H9 (cell line): ENCODE measurements at regions not wholly inside any gene's neighbourhood (a gene's known extent, or its start where the extent isn't known, plus 50 kb on each side); places are given as distances from the start of the nearest gene placed in this dataset.

Experiments used
- DNase-seq: peaks from one replicate; pipeline ENCODE4 v3.0.0-alpha.2; 2017
- H2AFZ ChIP-seq: one replicate; pipeline ENCODE4 v1.6.1; 2013; ENCODE audit warnings: mild to moderate bottlenecking, low read length, control low read depth, moderate library complexity
- H2AK5ac ChIP-seq: 2 replicates; pipeline ENCODE4 v1.6.1; 2013; ENCODE audit warnings: low read length, control low read depth, mixed read lengths; ENCODE audit not compliant: insufficient read length
- H2BK120ac ChIP-seq: one replicate; pipeline ENCODE4 v1.6.1; 2013; ENCODE audit warnings: low read depth, mild to moderate bottlenecking, low read length, control low read depth, inconsistent platforms; ENCODE audit not compliant: poor library complexity, severe bottlenecking
- H2BK12ac ChIP-seq: 2 replicates; pipeline ENCODE4 v1.6.1; 2013; ENCODE audit warnings: low read length, control low read depth, mixed read lengths, low read depth; ENCODE audit not compliant: insufficient read length
- H2BK15ac ChIP-seq: 2 replicates; pipeline ENCODE4 v1.6.1; 2013; ENCODE audit warnings: low read depth, low read length, control low read depth
- H2BK20ac ChIP-seq: one replicate; pipeline ENCODE4 v1.6.1; 2013; ENCODE audit warnings: low read depth, mild to moderate bottlenecking, low read length, control low read depth, inconsistent platforms; ENCODE audit not compliant: poor library complexity, severe bottlenecking
- H2BK5ac ChIP-seq: 2 replicates; pipeline ENCODE4 v1.6.1; 2013; ENCODE audit warnings: low read length, control low read depth, mixed read lengths; ENCODE audit not compliant: insufficient read length
- H3K14ac ChIP-seq: 2 replicates; pipeline ENCODE4 v1.6.1; 2013; ENCODE audit warnings: low read length, control low read depth; ENCODE audit not compliant: insufficient read depth
- H3K18ac ChIP-seq: 2 replicates; pipeline ENCODE4 v1.6.1; 2013; ENCODE audit warnings: low read depth, mild to moderate bottlenecking, mixed read lengths, low read length, control low read depth; ENCODE audit not compliant: insufficient read length
- H3K23ac ChIP-seq: 2 replicates; pipeline ENCODE4 v1.6.1; 2013; ENCODE audit warnings: low read length, control low read depth, mixed read lengths, low read depth; ENCODE audit not compliant: insufficient read length
- H3K23me2 ChIP-seq: 2 replicates; pipeline ENCODE4 v1.6.1; 2013; ENCODE audit warnings: low read depth, mild to moderate bottlenecking, mixed read lengths, low read length, control low read depth; ENCODE audit not compliant: insufficient read length, poor library complexity, severe bottlenecking
- H3K27ac ChIP-seq: 2 replicates; pipeline ENCODE4 v1.5.1; 2013; ENCODE audit warnings: low read length, control low read depth, mixed read lengths, low read depth; ENCODE audit not compliant: insufficient read length
- H3K27me3 ChIP-seq: 2 replicates; pipeline ENCODE4 v1.6.1; 2013; ENCODE audit warnings: low read length, control low read depth, inconsistent platforms; ENCODE audit not compliant: insufficient read depth
- H3K4ac ChIP-seq: 2 replicates; pipeline ENCODE4 v1.6.1; 2013; ENCODE audit warnings: low read depth, mild to moderate bottlenecking, control low read depth, inconsistent platforms, low read length, moderate library complexity
- H3K4me1 ChIP-seq: 2 replicates; pipeline ENCODE4 v1.6.1; 2013; ENCODE audit warnings: low read length, control low read depth, inconsistent platforms; ENCODE audit not compliant: insufficient read depth
- H3K4me2 ChIP-seq: 2 replicates; pipeline ENCODE4 v1.6.1; 2013; ENCODE audit warnings: low read length, control low read depth, mixed read lengths; ENCODE audit not compliant: insufficient read length, insufficient read depth
- H3K56ac ChIP-seq: 2 replicates; pipeline ENCODE4 v1.6.1; 2013; ENCODE audit warnings: low read depth, mild to moderate bottlenecking, mixed read lengths, low read length, control low read depth; ENCODE audit not compliant: insufficient read length
- H3K79me1 ChIP-seq: 2 replicates; pipeline ENCODE4 v1.6.1; 2013; ENCODE audit warnings: low read depth, mild to moderate bottlenecking, moderate library complexity, low read length, control low read depth, inconsistent platforms; ENCODE audit not compliant: insufficient read depth, poor library complexity, severe bottlenecking
- H3K79me2 ChIP-seq: 2 replicates; pipeline ENCODE4 v1.6.1; 2013; ENCODE audit warnings: low read length, control low read depth, inconsistent platforms; ENCODE audit not compliant: insufficient read depth
- H3K9ac ChIP-seq: 2 replicates; pipeline ENCODE4 v1.6.1; 2013; ENCODE audit warnings: low read length, control low read depth, mixed read lengths; ENCODE audit not compliant: insufficient read length; ENCODE audit errors: extremely low read depth
- H3K9me3 ChIP-seq: one replicate; pipeline ENCODE4 v1.6.1; 2013; ENCODE audit warnings: low read depth, low read length, inconsistent platforms; ENCODE audit not compliant: control insufficient read depth
- H3T11ph ChIP-seq: one replicate; pipeline ENCODE4 v1.6.1; 2013; ENCODE audit warnings: mild to moderate bottlenecking, low read length, control low read depth, inconsistent platforms
- H4K20me1 ChIP-seq: one replicate; pipeline ENCODE4 v1.6.1; 2013; ENCODE audit not compliant: control insufficient read depth, insufficient read length, insufficient read depth
- H4K5ac ChIP-seq: 2 replicates; pipeline ENCODE4 v1.6.1; 2013; ENCODE audit warnings: low read depth, mild to moderate bottlenecking, mixed read lengths, low read length, control low read depth; ENCODE audit not compliant: insufficient read length
- H4K8ac ChIP-seq: replicated peaks from 2 replicates; pipeline ENCODE4 v1.6.1; 2013; ENCODE audit warnings: low read length, control low read depth, mixed read lengths, low read depth; ENCODE audit not compliant: insufficient read length
- H4K91ac ChIP-seq: 2 replicates; pipeline ENCODE4 v1.6.1; 2013; ENCODE audit warnings: low read depth, mild to moderate bottlenecking, moderate library complexity, mixed read lengths, low read length, control low read depth; ENCODE audit not compliant: insufficient read length
- H3K27ac Mint-ChIP-seq, 3 experiments: 2 replicates in 2 of 3; 3 replicates in 1 of 3; pipeline ENCODE4 v1.8.0; 2020 to 2021; ENCODE audit warnings: mixed read lengths in 3 of 3, mild to moderate bottlenecking in 1 of 3, moderate library complexity in 1 of 3
- H3K27me3 Mint-ChIP-seq: 2 replicates; pipeline ENCODE4 v1.8.0; 2021; ENCODE audit warnings: low read depth, mild to moderate bottlenecking, moderate library complexity, mixed read lengths
- H3K36me3 Mint-ChIP-seq, 3 experiments: 2 replicates in 2 of 3; 3 replicates in 1 of 3; pipeline ENCODE4 v1.8.0; 2020 to 2021; ENCODE audit warnings: low read depth in 3 of 3, mixed read lengths in 3 of 3; ENCODE audit not compliant: insufficient read depth in 1 of 3
- H3K4me1 Mint-ChIP-seq, 2 experiments: 2 replicates each; pipeline ENCODE4 v1.8.0; 2020; ENCODE audit warnings: mixed read lengths in 2 of 2
- H3K4me3 Mint-ChIP-seq, 2 experiments: 2 replicates in 1 of 2; 3 replicates in 1 of 2; pipeline ENCODE4 v1.8.0; 2020 to 2021; ENCODE audit warnings: mild to moderate bottlenecking in 2 of 2, mixed read lengths in 2 of 2, moderate library complexity in 1 of 2
- H3K9me3 Mint-ChIP-seq, 2 experiments: 2 replicates in 1 of 2; 3 replicates in 1 of 2; pipeline ENCODE4 v1.8.0; 2020; ENCODE audit warnings: mild to moderate bottlenecking in 2 of 2, mixed read lengths in 2 of 2, moderate library complexity in 1 of 2
- whole genome bisulfite sequencing: extraction: QIAGEN DNeasy Blood & Tissue Kit; methylation state at CpG from one replicate; pipeline ENCODE4 v1.1.7; 2013; ENCODE audit warnings: missing lambda C conversion rate, low lambda C conversion rate, mixed read lengths; ENCODE audit not compliant: insufficient read length; ENCODE audit errors: extremely low coverage; 5-methylcytosine and 5-hydroxymethylcytosine counted together
- TF ChIP-seq, protein P1 (sequence below): fragments of 200-600 bp; sonication (generic); conservative IDR thresholded peaks from 3 replicates; pipeline ENCODE4 v1.8.0; 2021; ENCODE audit warnings: antibody characterized with exemption, mild to moderate bottlenecking

GRCh38 chr4:156623376-156623775 is 348.2 kb downstream of the PDGFC start:
- Histone ChIP-seq H3K27me3 (no peaks in the 10 kb centered on the region), H3K23me2 (no peaks in the 10 kb centered on the region), H2AFZ (no peak overlapping the region), H3K9me3 (peaks cover 9% of the 10 kb centered on the region), H2BK12ac (no peak overlapping the region), H2BK15ac (no peak overlapping the region), H3K79me1 (no peaks in the 10 kb centered on the region), H3K4me2 (no peak overlapping the region), H3K79me2 (no peaks in the 10 kb centered on the region), H3K56ac (no peak overlapping the region), H3K18ac (no peak overlapping the region), H3K14ac (no peak overlapping the region), H2BK120ac (no peak overlapping the region), H3K9ac (no peak overlapping the region), H3T11ph (no peak overlapping the region), H4K91ac (no peak overlapping the region), H3K27ac (no peak overlapping the region), H4K8ac (no peak overlapping the region), H4K20me1 (no peaks in the 10 kb centered on the region), H3K4ac (no peak overlapping the region), H3K23ac (no peak overlapping the region), H2BK5ac (no peak overlapping the region), H2BK20ac (no peak overlapping the region), H3K4me1 (no peaks in the 10 kb centered on the region), H4K5ac (no peak overlapping the region), H2AK5ac (no peak overlapping the region)
- H3K36me3 Mint-ChIP-seq, result peaks cover 5 to 15% (median 6%) of the 10 kb centered on the region in 3 experiments
- no peak for DNase-seq
- no peak overlapping the region for H3K4me3 Mint-ChIP-seq
- H3K4me1 Mint-ChIP-seq, result 0 out of 4 replicates have a peak, but pooled peaks cover 0 to 2% of the 10 kb centered on the region in 2 experiments
- no peak overlapping the region for H3K27ac Mint-ChIP-seq
- no peaks in the 10 kb centered on the region for H3K27me3 Mint-ChIP-seq
- TF ChIP-seq, protein P1, sequence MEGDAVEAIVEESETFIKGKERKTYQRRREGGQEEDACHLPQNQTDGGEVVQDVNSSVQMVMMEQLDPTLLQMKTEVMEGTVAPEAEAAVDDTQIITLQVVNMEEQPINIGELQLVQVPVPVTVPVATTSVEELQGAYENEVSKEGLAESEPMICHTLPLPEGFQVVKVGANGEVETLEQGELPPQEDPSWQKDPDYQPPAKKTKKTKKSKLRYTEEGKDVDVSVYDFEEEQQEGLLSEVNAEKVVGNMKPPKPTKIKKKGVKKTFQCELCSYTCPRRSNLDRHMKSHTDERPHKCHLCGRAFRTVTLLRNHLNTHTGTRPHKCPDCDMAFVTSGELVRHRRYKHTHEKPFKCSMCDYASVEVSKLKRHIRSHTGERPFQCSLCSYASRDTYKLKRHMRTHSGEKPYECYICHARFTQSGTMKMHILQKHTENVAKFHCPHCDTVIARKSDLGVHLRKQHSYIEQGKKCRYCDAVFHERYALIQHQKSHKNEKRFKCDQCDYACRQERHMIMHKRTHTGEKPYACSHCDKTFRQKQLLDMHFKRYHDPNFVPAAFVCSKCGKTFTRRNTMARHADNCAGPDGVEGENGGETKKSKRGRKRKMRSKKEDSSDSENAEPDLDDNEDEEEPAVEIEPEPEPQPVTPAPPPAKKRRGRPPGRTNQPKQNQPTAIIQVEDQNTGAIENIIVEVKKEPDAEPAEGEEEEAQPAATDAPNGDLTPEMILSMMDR, result no peak
- peaks cover 9 to 16% of the 10 kb centered on the region in 2 experiments for H3K9me3 Mint-ChIP-seq
- no CpG with 5 or more reads among the region's 3 CpGs for WGBS
